Inflammatory macrophage treated with lipopolysaccharide for 1 hour (primary cell): ENCODE measurements at regions not wholly inside any gene's neighbourhood (a gene's known extent, or its start where the extent isn't known, plus 50 kb on each side); places are given as distances from the start of the nearest gene placed in this dataset.
"Not testable (repeated sequence)": the region's sequence is repeated elsewhere in the genome, so short reads cannot be mapped to it uniquely, and the experiment has no call there.

ENCODE experiments used
- DNase-seq, 2 donors: peaks; one replicate each; pipeline ENCODE4 v3.0.0-alpha.2; 2020 to 2022

- DNase-seq: not testable (repeated sequence)
Observed at GRCh38 chr16:70014915-70015314, 63.8 kb downstream of the CLEC18A start.

GRCh38 chr16:70016751-70017150 is 65.6 kb downstream of the CLEC18A start:
- peak; percentile 11 to 70 for DNase-seq

DNA sequence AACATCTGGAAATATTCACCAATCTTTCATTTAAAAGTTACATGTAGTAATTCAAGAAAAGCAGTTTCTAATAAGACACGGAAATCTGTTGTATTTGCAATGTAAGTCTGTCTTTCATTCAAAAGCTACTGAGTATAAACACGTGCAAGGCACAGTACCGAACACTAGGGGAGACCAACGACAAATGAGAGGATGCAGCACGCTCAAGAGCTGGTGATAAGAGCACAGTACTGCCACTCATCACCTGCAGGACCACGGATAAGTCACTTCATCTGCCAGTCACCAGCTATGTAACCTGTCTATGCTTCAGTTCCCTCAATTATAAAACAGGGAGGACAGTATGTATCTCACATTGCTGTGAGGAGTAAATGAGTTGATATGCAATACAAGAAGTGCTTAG is 67.1 kb downstream of the CLEC18A start:
- DNase-seq: peak; percentile 1 to 6

- DNase-seq: not testable (repeated sequence)
Observed at GRCh38 chr16:70023207-70023606, 72.1 kb downstream of the CLEC18A start.

- DNase-seq: not testable (repeated sequence)
Observed at GRCh38 chr16:70023956-70024355, 72.8 kb downstream of the CLEC18A start.

GRCh38 chr16:70026165-70026854 is 75.2 kb downstream of the CLEC18A start:
- peak; percentile 33 to 49 for DNase-seq

GRCh38 chr16:70032906-70033305 is 81.2 kb upstream of the PDPR start:
- DNase-seq: not testable (repeated sequence)

GRCh38 chr16:70037913-70038312 is 76.2 kb upstream of the PDPR start:
- not testable (repeated sequence) for DNase-seq

DNA sequence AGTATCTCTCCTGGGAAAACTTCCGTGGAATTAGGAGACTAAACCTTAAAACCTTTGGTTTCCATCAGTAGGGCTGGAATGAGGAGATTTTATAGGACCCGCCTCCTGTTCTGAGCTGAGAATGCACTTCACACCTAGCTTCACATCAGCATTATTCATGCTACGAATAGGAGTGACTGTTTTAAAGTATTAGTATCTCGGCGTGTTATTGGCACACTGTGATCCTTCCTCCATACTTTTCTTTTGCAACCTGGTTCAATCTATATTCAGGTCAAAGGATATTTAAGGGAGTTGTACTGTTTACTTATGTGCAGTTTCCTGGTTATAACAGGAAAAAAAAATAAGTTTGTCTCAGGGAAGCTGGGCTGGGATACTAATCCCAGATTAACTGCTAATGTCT is 73.6 kb upstream of the PDPR start:
- DNase-seq: not testable (repeated sequence)

DNA sequence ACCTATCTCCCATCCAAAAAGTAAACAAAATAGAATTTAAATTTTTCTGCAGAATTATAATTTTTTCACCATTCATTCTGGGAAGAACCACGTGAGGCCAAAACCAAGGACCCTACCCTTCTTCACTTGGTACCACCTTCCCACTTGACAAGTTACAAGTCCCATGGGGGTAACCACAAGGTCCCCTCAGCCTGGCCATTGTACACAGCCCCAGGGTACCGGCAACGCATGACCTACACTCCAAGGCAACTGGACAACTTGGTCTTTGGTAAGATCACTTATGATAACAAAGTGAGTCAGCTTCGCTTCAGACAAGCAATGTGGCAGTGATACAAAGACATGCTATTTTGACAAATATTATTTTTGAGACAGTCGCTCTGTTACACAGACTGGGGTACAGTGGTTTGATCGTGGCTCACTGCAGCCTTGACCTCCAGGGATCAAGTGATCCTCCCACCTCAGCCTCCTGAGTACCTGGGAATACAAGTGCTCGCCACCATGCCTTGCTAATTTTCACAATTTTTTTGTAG is 70.5 kb upstream of the PDPR start:
- not testable (repeated sequence) for DNase-seq

- not testable (repeated sequence) for DNase-seq
Observed at GRCh38 chr16:70046560-70046959, 67.6 kb upstream of the PDPR start.

DNA sequence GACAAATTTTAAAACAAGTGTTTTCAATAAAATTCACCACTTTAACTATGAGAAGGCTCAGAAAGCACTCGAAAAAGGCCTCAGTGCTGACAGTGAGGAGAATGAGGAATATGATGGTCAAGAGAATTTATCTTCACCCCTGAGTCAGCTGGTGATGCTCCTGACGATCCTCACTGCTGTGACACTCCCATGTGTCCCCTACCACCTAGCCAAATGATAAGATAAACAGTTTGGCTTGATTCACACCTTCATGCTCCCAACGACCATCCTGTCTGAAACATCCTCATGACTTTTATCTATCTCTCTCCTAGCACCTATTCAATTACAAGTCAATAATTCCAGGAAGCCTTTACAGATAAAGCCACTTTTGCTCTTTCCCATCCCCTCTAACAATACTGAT is 66.0 kb upstream of the PDPR start:
- DNase-seq: not testable (repeated sequence)

GRCh38 chr16:70058056-70058455 is 56.1 kb upstream of the PDPR start:
- not testable (repeated sequence) for DNase-seq

DNA sequence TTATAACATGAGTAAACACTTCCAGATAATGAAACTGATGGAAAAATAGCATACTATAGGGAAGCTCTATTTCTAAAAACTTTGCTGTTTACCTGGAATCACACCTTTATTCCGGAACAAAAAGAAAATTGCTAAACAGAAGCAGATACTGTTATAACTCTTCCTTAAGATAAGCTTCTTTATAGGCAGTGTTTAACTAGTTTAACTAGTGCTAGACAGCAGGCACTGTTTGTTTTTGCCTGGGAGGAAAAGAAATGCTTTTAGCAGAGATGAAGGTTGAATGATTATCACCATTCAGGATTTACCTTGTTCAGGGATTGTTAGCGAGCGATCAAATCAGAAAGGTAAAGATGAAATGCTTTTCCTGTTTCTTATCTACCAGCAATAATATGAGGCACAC is 54.7 kb upstream of the PDPR start:
- not testable (repeated sequence) for DNase-seq

GRCh38 chr16:70060521-70061027 is 53.6 kb upstream of the PDPR start:
- DNase-seq: not testable (repeated sequence)

GRCh38 chr16:70061671-70062218 is 52.4 kb upstream of the PDPR start:
- not testable (repeated sequence) for DNase-seq

GRCh38 chr16:70062947-70063346 is 51.2 kb upstream of the PDPR start:
- DNase-seq: not testable (repeated sequence)
